CD4-positive, alpha-beta T cell treated with Interleukin-10 for 1 hour (primary cell): ENCODE measurements at regions not wholly inside any gene's neighbourhood (a gene's known extent, or its start where the extent isn't known, plus 50 kb on each side); places are given as distances from the start of the nearest gene placed in this dataset.

ENCODE experiments used
- DNase-seq: peaks from one replicate; pipeline ENCODE4 v3.0.0-alpha.2; 2020

GRCh38 chr13:39942552-39943273, 287.3 kb downstream of the COG6 start:
- peak; percentile 75 for DNase-seq

DNA sequence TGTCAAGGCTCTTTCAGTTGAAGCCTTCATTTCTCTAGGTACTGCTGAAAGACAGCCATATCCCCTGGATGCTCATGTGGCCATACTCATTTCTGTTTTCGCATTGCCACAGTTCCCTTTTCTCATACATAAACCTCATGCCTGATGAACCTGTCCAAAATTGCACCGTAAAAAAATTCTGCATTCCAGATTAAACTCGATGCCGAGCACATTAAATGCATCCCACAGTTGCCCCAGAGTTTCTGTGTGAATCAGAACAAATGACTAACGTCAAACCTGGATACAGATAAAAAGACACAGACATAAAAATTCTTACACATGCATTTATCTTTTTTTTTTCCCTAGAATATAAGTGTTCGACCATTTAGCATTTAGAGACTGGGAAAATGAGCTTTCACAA, 288.2 kb downstream of the COG6 start:
- no peak for DNase-seq

GRCh38 chr13:39945226-39945625, 289.8 kb downstream of the COG6 start:
- DNase-seq, result no peak

GRCh38 chr13:39946769-39947168, 291.3 kb downstream of the COG6 start:
- no peak for DNase-seq

DNA sequence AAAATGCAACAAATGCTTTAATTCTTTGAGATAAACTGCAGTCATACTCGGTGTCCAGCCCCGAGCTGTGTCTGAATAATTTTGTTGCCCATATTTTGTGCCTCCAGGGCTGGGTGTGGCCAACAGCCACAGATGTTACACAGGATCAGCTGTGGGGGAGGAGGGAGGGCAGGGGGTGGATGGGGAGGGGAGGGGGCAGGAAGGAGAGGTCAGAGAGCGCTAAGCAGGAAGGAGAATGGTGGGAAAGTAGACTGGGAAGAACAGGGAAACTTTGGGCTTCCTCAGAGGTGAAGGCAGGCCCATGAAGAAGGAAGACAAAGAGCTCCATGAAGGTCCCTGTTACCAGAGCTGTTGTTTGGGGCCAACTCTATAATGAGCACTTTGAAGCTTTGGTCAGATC, 295.8 kb downstream of the COG6 start:
- no peak for DNase-seq

GRCh38 chr13:39952249-39953233, 297.1 kb downstream of the COG6 start:
- DNase-seq, result peak; percentile 50

GRCh38 chr13:39954476-39954875, 299.0 kb downstream of the COG6 start:
- DNase-seq, result no peak

DNA sequence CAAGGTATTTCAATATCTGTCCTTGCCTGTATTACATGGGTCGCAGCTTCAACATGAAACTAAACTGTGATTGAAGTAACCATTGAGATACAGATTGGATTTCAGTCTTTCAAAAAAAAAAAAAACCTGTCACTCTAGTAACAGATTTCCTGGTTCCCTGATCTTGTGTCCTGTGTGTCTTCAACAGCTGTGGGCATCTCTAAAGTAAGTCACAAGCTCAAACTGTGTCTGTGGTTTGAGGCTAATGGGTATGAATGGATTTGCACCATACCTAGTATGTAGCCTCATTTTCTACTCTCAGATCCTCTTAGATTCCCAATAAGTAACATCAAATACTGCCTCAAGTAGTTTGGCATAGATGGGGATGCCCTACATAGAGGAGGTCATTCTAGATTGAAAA, 300.1 kb downstream of the COG6 start:
- no peak for DNase-seq

- peak; percentile 40 for DNase-seq
Measured at GRCh38 chr13:39956036-39956435, 300.6 kb downstream of the COG6 start.

DNA sequence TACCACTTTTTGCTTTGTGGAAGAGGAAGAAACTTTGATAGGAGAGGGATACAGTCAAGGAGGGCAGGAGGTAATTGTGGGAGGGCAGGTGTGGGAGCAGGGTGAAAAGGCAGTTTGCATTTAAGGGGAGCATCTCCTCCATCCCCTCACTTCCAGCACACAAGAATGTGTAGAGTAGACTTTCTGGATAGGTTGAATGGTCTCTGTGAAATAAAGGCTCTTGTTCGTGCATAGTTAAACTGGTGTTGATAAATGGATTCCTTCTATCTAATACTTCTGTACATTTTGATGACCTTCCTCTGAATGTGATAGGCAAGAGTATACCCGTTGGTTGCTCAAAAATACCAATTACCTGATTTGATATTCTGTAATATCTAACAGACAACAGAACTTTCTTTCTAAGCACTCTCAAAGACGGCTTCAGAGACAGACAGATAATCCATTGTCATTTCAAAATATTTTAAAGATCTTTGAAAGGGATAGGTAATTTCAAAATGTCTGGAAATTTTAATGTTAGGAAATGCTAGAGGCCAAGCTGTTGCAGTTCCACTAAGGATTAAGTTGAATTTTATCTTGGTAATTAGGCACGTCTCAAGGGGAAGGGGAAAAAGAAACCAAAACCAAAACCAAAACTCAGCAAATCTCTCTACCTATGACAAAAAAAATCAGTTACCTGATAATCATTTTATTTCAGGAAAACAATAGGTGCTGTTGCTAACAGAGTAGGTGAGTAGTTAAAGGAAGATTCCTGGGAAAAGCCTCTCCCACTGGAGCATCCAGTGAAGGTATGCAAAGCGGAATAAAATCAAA, 302.6 kb downstream of the COG6 start:
- DNase-seq, result peak; percentile 23

DNA sequence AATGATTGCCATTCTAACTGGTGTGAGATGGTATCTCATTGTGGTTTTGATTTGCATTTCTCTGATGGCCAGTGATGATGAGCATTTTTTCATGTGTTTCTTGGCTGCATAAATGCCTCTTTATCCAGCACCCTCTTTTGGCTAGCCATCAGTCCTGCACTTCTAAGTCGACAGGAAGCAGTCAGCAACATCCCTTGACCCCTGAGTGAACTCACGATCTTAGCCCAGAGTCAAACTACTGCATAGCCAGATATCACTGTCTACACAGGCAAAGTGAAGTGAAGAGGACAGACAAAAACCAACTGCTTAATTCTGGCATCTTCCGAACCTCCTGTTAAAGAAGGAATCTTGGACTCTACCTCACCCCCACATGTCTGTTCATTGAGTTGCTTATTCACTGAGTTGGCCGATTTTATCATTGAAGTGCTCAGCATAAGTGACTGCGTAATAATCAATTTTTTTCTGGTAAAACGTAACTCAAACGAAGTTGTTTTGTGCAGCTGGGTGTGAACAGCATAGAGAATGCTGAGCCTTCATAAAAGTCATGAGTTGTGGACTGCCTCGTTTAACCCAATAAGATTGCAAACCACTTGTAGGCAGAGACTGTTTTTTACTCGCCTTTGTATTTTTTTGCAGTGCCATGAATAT, 304.2 kb downstream of the COG6 start:
- DNase-seq, result no peak

GRCh38 chr13:39960191-39960590, 304.7 kb downstream of the COG6 start:
- no peak for DNase-seq

DNA sequence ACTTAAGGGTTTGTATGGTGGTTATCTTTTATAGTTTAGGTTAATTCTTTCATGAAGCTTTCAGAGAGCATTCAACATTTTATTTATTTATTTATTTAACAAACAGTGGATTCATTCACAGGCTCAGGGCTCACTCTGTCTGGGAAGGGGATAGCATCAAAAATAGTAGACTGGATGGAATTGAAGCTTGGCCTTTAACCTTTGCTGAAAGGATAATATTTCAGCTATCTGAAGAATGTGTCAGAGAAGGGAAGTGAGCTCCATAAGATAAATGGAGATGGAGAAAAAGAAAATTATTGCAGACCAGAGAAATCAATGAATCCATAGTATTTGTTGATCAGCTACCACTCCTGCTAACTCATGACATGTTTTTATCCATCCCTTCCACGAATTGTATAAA, 305.6 kb downstream of the COG6 start:
- no peak for DNase-seq

DNA sequence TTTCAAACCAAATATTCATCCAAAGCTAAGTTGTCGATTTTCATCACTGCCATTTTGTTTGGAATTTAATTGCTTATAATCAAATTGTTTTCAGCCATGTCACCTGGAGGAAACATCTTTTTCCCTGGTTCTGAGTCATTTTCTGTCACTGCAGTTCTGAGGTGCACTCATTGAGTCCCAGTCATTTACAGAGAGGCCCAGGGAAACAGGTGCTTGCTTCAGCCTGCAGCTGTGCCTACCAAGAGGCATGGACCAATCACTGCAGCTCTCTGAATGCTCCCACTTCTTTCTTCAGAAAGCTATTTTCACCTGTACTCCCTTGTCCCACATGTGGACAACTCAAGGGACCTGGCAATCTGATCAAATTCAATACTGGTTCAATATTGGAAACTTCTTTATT, 308.1 kb downstream of the COG6 start:
- DNase-seq, result no peak

- DNase-seq, result no peak
Measured at GRCh38 chr13:39965309-39965708, 309.8 kb downstream of the COG6 start.

DNA sequence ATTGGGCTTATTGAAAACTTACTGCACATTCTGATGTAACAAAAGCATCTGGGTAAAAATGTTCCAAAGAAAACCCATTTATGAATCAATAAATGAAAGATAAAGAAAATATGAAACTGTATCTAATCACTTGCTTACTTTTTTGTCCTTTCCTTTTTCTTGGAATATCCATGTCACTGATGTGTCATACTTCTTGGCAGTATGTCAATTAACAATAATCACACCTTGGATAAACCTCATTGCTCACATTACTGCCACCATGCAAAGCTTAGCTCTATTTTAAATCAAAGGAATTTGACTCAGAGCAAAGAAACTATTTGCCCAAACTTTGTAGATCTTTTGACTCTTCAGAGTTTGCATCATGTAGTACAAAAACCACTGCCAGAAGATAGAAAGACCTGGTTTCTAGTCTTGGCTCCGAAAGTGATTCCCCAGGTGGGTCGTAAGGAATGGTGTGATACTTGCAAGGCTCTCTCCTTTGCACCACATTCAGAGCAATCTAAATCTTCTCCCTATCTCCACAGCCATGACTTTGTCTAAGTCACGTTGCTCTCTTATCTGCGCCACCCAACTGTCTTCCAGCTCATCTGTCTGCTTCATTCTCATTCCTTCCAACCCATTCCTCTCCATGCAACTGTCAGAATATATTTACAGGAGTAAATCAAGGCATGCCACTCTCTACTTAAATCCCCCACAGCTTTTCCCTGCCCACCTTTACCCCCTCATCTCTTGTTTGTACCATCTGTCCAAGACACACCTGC, 311.9 kb downstream of the COG6 start:
- DNase-seq, result no peak

- DNase-seq, result no peak
Measured at GRCh38 chr13:39968646-39969475, 313.4 kb downstream of the COG6 start.

DNA sequence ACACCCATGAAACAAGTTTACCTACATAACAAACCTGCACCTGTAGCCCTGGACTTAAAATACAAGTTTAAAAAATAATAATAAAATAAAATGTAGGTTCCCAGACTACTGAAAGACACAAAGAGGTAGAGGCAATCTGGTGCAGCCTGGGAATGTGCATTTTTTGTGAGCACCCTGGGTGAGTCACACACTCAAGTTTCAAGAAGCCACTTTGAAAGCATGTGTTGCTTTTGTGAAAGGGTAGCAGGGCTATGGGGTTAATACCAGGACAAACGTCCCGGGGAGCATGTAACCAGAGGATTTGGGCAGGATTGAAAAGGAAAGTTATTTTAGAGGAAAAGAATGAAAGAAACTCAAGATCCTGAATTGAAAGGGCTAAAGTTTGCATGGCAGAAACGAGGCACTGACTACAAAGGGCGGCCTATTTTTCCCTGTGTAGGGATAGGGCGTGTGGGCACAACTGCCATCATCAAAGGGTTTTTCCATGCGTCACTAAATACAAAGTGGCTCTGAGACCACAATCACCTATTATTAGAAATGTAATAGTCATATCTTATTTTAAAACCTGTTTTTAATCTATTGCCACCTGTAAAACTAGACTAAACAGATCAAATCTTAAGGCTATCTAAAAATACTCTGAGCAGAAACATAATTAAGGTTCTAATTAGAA, 314.9 kb downstream of the COG6 start:
- DNase-seq, result no peak

GRCh38 chr13:39971526-39971925, 316.1 kb downstream of the COG6 start:
- no peak for DNase-seq

GRCh38 chr13:39976481-39976880, 321.0 kb downstream of the COG6 start:
- no peak for DNase-seq
